ENCODE measurements at regions not wholly inside any gene's neighbourhood (a gene's known extent, or its start where the extent isn't known, plus 50 kb on each side); places are given as distances from the start of the nearest gene placed in this dataset.

DNA sequence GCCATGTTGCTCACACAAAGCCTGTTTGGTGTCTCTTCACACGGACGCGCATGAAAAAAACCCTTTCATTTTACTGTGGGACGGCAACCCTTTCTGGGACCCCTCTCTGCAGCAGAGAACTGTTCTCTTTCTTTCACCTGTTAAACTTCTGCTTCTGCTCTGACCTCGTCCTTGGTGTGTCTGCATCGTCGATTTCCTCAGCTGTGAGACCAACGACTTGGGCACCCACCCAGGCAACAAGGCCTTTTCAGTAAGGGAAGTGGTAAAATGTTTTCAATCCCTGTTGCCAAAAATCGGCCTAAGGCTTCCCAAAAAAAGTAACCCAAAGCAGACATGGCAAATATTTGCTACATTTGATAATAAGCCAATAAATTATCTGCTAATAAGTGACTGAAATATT lies 515.3 kb downstream of the IRS2 start:
- TF ChIP-seq, protein P1, sequence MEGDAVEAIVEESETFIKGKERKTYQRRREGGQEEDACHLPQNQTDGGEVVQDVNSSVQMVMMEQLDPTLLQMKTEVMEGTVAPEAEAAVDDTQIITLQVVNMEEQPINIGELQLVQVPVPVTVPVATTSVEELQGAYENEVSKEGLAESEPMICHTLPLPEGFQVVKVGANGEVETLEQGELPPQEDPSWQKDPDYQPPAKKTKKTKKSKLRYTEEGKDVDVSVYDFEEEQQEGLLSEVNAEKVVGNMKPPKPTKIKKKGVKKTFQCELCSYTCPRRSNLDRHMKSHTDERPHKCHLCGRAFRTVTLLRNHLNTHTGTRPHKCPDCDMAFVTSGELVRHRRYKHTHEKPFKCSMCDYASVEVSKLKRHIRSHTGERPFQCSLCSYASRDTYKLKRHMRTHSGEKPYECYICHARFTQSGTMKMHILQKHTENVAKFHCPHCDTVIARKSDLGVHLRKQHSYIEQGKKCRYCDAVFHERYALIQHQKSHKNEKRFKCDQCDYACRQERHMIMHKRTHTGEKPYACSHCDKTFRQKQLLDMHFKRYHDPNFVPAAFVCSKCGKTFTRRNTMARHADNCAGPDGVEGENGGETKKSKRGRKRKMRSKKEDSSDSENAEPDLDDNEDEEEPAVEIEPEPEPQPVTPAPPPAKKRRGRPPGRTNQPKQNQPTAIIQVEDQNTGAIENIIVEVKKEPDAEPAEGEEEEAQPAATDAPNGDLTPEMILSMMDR (IDR thresholded peaks at IDR 0.05), result no peak
- TF ChIP-seq POLR2A (IDR thresholded peaks at IDR 0.05) (no peak), POLR2AphosphoS5 (IDR thresholded peaks at IDR 0.05) (no peak)

Data from gastroesophageal sphincter (tissue), 3 donors.